ENCODE measurements at regions not wholly inside any gene's neighbourhood (a gene's known extent, or its start where the extent isn't known, plus 50 kb on each side); places are given as distances from the start of the nearest gene placed in this dataset.

- TF ChIP-seq CTCF (conservative IDR thresholded peaks at IDR 0.05; ENCODE audit: low read length), result no peak
- no peak for TF ChIP-seq EZH2phosphoT487 (IDR thresholded peaks at IDR 0.05; ENCODE audit: borderline replicate concordance, low read depth, low read length)
Observed at GRCh38 chr6:21811484-21811883, 217.9 kb downstream of the SOX4 start.
